ENCODE measurements at regions not wholly inside any gene's neighbourhood (a gene's known extent, or its start where the extent isn't known, plus 50 kb on each side); places are given as distances from the start of the nearest gene placed in this dataset.

DNA sequence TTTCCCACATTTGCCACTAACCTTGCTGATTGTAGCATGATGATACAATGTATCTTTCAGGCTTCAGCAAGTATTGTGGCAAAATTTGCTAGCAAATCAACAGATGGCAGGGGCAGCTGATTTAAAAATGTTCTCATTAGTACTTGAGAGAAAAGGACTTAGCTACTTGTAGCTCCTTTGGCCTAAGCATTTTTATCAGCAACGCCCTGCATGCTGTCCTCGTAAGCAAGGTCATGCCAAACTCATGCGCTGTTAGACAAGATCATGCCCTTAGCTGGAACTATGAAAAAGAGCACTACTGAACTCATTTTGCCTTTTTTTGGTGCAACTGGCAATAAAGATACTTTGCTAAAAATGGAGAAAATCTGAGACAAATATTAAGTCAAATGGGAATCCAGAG, 197.1 kb downstream of the ICE1 start:
- Mint-ChIP-seq H3K36me3 (ENCODE audit: insufficient read depth) (no peaks in the 10 kb centered on the region), H3K27ac (ENCODE audit: low read depth) (no peak overlapping the region), H3K4me3 (no peak overlapping the region), H3K4me1 (no peaks in the 10 kb centered on the region), H3K9me3 (peaks cover 13% of the 10 kb centered on the region), H3K27me3 (peaks cover 11% of the 10 kb centered on the region)
- DNase-seq (ENCODE audit: low spot score in 2 of 2) (no peak), ATAC-seq (replicated peaks; ENCODE audit: extremely low read depth, poor library complexity, severe bottlenecking) (no peak)

DNA sequence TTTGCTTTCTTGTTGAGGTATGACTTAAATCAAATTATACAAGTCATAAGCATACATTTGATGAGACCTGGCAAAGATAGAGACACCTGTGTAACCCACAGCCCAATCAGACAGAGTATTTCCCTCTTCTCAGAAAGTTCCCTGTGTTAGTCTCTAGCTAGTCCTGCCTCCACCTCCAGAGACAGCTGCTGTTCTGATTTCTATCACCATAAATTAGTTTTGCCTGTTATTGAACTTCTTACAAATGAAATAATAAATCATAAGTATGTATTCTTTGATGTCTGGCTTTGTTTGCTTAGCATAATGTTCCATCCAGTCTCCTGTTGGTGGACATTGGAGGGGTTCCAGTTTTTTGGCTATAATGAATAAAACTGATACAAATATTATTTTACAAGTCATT, 194.5 kb downstream of the ICE1 start:
- ATAC-seq (replicated peaks; ENCODE audit: extremely low read depth, poor library complexity, severe bottlenecking) = no peak
- H3K9me3 Mint-ChIP-seq = peaks cover 7% of the 10 kb centered on the region
- H3K27me3 Mint-ChIP-seq = peaks cover 11% of the 10 kb centered on the region
- no peak overlapping the region for H3K27ac Mint-ChIP-seq (ENCODE audit: low read depth)
- no peak for DNase-seq (ENCODE audit: low spot score in 2 of 2)
- H3K4me3 Mint-ChIP-seq = no peak overlapping the region
- no peaks in the 10 kb centered on the region for H3K4me1 Mint-ChIP-seq
- no peaks in the 10 kb centered on the region for H3K36me3 Mint-ChIP-seq (ENCODE audit: insufficient read depth)

DNA sequence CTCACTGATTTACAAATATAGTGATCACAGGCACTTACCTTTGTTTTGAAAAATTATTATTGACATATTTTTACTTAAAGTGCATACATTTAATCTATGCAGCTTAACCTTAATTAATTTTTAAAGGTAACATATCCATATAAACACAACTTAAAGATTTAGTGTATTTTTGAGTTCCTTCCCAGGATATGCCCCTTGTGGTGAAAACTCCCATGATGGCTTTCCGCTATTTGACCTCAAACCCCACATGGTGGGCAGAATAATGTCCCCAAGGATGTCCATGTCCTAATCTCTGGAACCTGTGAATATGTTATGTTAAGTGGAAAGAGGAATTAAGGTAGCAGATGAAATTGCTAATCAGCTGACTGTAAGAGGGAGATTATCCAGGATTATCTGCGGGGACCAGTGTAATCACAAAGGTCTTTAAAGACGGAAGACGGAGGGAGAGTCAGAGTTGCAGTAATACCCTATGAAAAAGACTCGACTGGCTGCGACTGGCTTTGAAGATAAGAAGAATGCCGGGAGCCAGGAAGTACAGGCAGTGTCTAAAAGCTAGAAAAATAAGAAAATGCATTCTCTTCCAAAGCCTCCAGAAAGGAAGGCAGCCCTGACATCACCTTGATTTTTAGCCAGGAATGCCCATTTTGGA, 193.9 kb downstream of the ICE1 start:
- Mint-ChIP-seq H3K4me3 (no peak overlapping the region), H3K36me3 (ENCODE audit: insufficient read depth) (no peaks in the 10 kb centered on the region), H3K4me1 (no peaks in the 10 kb centered on the region), H3K9me3 (peaks cover 1% of the 10 kb centered on the region), H3K27me3 (peaks cover 11% of the 10 kb centered on the region), H3K27ac (ENCODE audit: low read depth) (no peak overlapping the region)
- ATAC-seq (replicated peaks; ENCODE audit: extremely low read depth, poor library complexity, severe bottlenecking) (no peak), DNase-seq (ENCODE audit: low spot score in 2 of 2) (no peak)

DNA sequence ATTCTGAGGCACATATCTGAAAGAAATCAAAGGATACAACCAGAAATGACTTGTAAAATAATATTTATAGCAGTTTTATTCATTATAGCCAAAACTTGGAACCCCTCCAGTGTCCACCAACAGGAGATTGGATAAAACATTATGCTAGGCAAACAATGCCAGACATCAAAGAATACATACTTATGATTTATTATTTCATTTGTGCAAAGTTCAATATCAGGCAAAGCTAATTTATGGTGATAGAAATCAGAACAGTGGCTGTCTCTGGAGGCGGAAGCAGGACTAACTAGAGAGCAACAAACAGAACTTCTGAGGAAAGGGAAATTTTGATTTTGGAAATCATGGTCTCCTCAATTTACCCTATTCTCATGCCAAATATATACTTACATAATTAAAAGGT, 193.1 kb downstream of the ICE1 start:
- H3K27me3 Mint-ChIP-seq = peaks cover 11% of the 10 kb centered on the region
- ATAC-seq (replicated peaks; ENCODE audit: extremely low read depth, poor library complexity, severe bottlenecking) (no peak), DNase-seq (ENCODE audit: low spot score in 2 of 2) (no peak)
- H3K36me3 Mint-ChIP-seq (ENCODE audit: insufficient read depth) = no peaks in the 10 kb centered on the region
- no peaks in the 10 kb centered on the region for H3K4me1 Mint-ChIP-seq
- H3K27ac Mint-ChIP-seq (ENCODE audit: low read depth) = no peak overlapping the region
- H3K9me3 Mint-ChIP-seq = no peaks in the 10 kb centered on the region
- H3K4me3 Mint-ChIP-seq = no peak overlapping the region

DNA sequence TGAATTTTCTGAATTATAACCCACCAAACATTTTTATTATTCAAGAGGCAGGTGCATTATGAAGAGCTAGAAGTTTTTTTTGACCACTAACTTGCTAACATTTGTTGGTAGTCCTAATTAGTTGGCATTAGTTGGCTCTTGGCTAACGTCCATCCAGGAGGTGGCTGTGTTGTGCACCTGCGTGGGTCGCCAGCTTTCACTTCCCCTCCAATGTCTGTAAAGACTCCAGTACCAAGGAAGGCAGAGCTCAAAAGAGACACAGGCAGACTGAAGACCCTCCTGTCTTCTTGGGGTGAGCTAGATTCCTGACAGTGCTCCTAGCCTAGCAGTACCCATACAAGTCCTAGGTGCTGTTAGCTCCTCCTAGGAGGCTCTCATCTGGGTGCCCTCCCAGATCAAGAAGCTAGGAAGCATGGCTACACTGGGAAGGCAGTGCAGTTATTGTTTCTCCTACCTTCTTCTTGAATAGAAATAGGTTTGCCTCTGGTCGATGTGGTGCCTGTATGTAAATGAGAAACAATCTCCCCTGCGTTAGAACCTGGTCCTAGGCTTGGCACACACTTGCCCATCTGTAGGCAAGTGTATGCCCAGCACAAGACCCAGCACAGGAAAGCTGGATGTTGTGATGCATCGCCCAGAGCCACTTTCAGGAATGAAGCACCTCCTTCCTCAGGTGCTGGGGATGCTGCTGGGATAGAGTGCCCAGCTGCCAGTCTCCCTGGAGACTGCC, 190.9 kb downstream of the ICE1 start:
- H3K27me3 Mint-ChIP-seq = peaks cover 11% of the 10 kb centered on the region
- no peak for DNase-seq (ENCODE audit: low spot score in 2 of 2)
- H3K9me3 Mint-ChIP-seq = no peaks in the 10 kb centered on the region

DNA sequence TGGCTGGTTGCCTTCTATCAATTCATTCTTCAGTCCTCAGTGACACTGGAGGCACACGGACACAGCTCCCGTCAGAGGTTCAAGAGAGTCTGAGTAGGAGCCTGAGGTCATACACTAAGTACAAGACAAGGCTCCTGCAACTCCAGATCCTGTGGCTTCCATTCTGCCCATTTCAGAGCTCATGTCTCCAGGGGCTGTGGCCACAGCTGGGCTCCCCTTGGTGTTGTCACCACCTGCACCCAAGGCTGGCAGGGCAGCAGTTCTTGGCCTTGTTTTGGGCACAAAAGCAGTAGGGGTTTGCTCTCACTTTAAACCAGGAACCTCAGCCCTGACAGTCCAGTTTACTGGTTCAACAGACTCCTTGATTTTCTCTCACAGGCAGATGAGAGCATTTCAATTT, 189.6 kb downstream of the ICE1 start:
- no peak for DNase-seq (ENCODE audit: low spot score in 2 of 2)
- no peak overlapping the region for H3K4me3 Mint-ChIP-seq
- H3K9me3 Mint-ChIP-seq = no peaks in the 10 kb centered on the region
- no peaks in the 10 kb centered on the region for H3K4me1 Mint-ChIP-seq
- H3K27ac Mint-ChIP-seq (ENCODE audit: low read depth) = no peak overlapping the region
- no peaks in the 10 kb centered on the region for H3K36me3 Mint-ChIP-seq (ENCODE audit: insufficient read depth)
- no peaks in the 10 kb centered on the region for H3K27me3 Mint-ChIP-seq
- no peak for ATAC-seq (replicated peaks; ENCODE audit: extremely low read depth, poor library complexity, severe bottlenecking)

More for the DNA sequence above, 190.9 kb downstream of the ICE1 start:
- no peaks in the 10 kb centered on the region for H3K4me1 Mint-ChIP-seq
- H3K4me3 Mint-ChIP-seq = no peak overlapping the region
- no peak overlapping the region for H3K27ac Mint-ChIP-seq (ENCODE audit: low read depth)
- H3K36me3 Mint-ChIP-seq (ENCODE audit: insufficient read depth) = no peaks in the 10 kb centered on the region
- ATAC-seq (replicated peaks; ENCODE audit: extremely low read depth, poor library complexity, severe bottlenecking) = no peak

DNA sequence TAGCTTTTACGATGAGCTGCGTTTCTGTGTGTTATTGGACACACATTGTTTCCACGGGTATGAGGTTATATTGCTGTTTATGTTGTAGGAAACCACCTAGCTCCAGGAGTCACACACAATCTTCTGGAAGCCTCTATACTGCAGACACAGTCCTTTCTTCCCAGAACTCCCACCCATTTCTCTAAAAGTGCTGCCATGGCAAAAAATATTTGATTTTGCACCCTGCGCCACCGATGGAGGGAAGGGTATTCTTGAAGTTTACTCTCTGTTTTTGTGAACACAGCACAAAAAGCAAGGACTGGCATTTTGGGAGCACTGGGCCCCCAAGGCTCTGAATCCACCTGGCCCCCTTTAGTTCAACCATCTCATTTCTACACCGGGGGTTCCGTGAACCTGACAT, 187.5 kb downstream of the ICE1 start:
- no peaks in the 10 kb centered on the region for H3K4me1 Mint-ChIP-seq
- peaks cover 14% of the 10 kb centered on the region for H3K27me3 Mint-ChIP-seq
- ATAC-seq (replicated peaks; ENCODE audit: extremely low read depth, poor library complexity, severe bottlenecking) = no peak

DNA sequence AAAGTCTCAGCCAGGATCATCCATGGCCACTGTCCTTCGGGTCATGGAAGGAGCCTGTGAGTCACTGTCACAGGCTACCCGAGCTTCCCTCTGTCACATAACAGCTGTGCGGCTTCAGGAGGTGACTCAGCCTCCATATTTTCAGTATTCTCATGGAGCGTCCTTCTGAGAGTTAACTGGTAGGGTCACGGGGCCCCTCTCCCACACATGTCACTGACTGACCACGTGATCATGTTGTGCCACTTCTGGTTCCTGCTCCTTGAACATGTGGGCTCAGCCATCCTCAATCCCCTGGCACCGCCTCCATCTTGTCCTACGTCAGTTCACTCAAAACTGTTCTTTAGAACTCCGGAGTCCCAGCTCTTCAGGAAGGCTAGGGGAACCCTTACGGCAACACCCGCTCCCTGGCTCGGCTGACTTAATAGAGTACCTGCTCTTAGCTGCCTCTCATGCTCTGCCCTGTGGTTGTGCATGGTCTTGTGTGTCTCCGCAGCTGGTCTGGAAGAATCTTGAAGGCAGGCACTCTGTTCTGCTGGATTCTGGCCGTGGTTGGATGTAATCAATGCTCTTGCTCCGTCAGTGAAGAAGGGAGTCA, 182.8 kb downstream of the ICE1 start:
- Mint-ChIP-seq H3K27me3 (peaks cover 14% of the 10 kb centered on the region), H3K36me3 (ENCODE audit: insufficient read depth) (no peaks in the 10 kb centered on the region), H3K4me3 (no peak overlapping the region), H3K9me3 (no peaks in the 10 kb centered on the region), H3K4me1 (no peaks in the 10 kb centered on the region), H3K27ac (ENCODE audit: low read depth) (no peak overlapping the region)
- ATAC-seq (replicated peaks; ENCODE audit: extremely low read depth, poor library complexity, severe bottlenecking) (no peak), DNase-seq (ENCODE audit: low spot score in 2 of 2) (no peak)

More for the DNA sequence above, 187.5 kb downstream of the ICE1 start:
- Mint-ChIP-seq H3K36me3 (ENCODE audit: insufficient read depth) (no peaks in the 10 kb centered on the region), H3K27ac (ENCODE audit: low read depth) (no peak overlapping the region), H3K4me3 (no peak overlapping the region), H3K9me3 (no peaks in the 10 kb centered on the region)
- DNase-seq (ENCODE audit: low spot score in 2 of 2) = no peak

DNA sequence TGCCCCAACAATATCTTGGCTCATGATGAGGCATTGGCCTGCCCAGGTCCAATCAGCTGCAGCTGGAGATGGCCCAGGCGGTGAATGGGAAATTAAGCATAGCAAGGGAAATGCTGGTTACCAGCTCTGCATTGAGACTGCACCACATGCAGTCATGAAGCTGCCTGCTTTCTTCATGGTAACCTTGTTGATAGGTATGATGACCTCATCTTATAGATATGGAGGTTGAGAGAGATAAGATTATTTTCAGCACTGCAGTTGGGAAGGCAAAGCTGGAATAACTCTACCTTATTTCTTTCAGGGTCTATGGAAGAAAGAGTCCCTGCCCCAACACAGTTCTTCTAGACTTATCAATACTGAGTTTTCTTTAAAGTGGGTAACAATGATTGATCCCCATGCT, 180.1 kb downstream of the ICE1 start:
- Mint-ChIP-seq H3K4me3 (no peak overlapping the region), H3K36me3 (ENCODE audit: insufficient read depth) (no peaks in the 10 kb centered on the region), H3K27me3 (peaks cover 14% of the 10 kb centered on the region), H3K9me3 (no peaks in the 10 kb centered on the region), H3K27ac (ENCODE audit: low read depth) (no peak overlapping the region), H3K4me1 (no peaks in the 10 kb centered on the region)
- no peak for ATAC-seq (replicated peaks; ENCODE audit: extremely low read depth, poor library complexity, severe bottlenecking)
- DNase-seq (ENCODE audit: low spot score in 2 of 2) = no peak

DNA sequence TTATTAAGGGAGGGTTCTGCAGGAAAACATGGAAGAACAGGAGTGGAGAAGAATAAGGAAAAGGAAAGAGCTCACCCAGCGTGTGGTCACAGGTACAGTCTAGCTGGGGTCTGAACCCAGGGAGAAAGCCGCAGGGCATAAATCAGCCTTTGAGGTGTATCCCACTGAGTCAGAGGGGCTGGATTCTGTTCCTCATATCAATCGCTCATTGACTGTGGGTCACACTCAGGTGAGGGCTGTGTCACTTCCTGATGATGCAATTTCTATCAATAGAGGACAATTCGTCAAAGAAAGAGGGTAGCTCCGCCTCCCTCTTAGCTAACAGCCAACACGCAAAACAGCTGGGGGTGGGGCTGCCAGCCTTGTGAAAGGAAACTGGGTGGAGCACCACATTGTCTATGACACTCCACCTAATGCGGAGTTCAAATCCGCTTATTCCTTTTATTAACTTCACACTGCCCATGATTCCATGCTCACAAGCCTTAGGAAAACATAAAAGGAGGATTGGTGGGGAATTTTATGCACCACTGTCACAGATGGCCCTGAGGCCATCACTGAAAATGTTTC, 176.2 kb downstream of the ICE1 start:
- Mint-ChIP-seq H3K36me3 (ENCODE audit: insufficient read depth) (no peaks in the 10 kb centered on the region), H3K27me3 (no peaks in the 10 kb centered on the region), H3K27ac (ENCODE audit: low read depth) (no peak overlapping the region), H3K9me3 (peaks cover 6% of the 10 kb centered on the region), H3K4me1 (no peaks in the 10 kb centered on the region), H3K4me3 (no peak overlapping the region)
- ATAC-seq (replicated peaks; ENCODE audit: extremely low read depth, poor library complexity, severe bottlenecking) = no peak
- DNase-seq (ENCODE audit: low spot score in 2 of 2) = no peak

DNA sequence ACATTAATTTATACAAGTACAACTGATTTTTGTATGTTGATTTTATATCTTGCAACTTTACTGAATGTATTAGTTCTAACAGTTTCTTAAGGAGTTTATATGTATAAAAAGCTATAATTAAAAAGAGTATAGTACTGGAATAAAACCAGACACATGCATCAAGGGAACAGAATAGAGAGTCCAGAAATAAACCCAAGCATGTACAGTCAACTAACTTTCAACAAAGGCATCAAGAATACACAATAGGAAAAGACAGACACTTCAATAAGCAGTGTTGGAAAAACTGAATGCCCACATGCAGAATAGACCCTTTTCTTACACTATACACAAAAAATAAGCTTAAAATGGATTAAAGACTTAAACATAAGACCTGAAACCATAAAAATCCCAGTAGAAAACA, 170.9 kb downstream of the ICE1 start:
- Mint-ChIP-seq H3K36me3 (ENCODE audit: insufficient read depth) (no peaks in the 10 kb centered on the region), H3K9me3 (peaks cover 6% of the 10 kb centered on the region), H3K27me3 (peaks cover 8% of the 10 kb centered on the region), H3K4me3 (no peak overlapping the region), H3K27ac (ENCODE audit: low read depth) (no peak overlapping the region), H3K4me1 (no peaks in the 10 kb centered on the region)
- no peak for DNase-seq (ENCODE audit: low spot score in 2 of 2)
- no peak for ATAC-seq (replicated peaks; ENCODE audit: extremely low read depth, poor library complexity, severe bottlenecking)

DNA sequence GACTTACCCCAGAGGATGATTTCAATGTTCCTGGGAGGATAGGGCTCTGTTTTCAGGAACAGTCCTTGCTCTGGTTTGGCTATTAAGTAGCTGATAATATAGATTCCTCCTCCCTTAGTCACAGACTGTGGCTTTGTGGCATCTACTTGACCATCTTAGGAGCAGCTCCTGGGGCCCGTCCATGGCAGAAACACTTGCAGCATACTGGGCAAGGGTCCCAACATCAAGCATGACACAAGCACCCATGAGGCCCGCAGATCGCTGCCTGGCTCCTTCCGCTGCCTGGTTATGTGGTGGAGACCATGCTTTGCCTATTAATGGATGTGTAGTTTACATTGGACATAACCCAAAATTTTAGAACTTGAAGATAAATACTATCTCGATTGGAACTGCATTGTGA, 170.1 kb downstream of the ICE1 start:
- DNase-seq (ENCODE audit: low spot score in 2 of 2) (no peak), ATAC-seq (replicated peaks; ENCODE audit: extremely low read depth, poor library complexity, severe bottlenecking) (no peak)
- Mint-ChIP-seq H3K27ac (ENCODE audit: low read depth) (no peak overlapping the region), H3K4me1 (no peaks in the 10 kb centered on the region), H3K36me3 (ENCODE audit: insufficient read depth) (no peaks in the 10 kb centered on the region), H3K9me3 (peaks cover 6% of the 10 kb centered on the region), H3K4me3 (no peak overlapping the region), H3K27me3 (peaks cover 16% of the 10 kb centered on the region)

DNA sequence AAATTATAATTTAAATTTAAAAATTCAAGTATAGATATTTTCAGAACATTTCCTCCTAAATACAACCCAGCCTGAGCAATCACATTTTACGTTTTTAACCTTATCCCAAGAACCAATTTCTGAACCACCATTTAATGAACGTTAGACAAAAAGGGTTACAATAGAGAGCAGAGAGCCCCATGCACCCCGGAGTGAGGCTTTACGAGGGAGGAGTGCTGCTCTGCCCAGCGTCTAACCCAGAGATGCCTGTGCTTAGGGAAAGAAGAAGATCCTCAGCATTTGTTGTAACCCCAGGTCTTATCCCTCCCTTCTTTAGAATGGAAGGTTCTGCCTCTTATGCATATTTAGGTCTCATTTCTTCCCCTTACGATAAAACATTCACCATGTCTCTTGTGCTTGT, 169.1 kb downstream of the ICE1 start:
- no peaks in the 10 kb centered on the region for H3K36me3 Mint-ChIP-seq (ENCODE audit: insufficient read depth)
- no peak overlapping the region for H3K27ac Mint-ChIP-seq (ENCODE audit: low read depth)

More for the DNA sequence above, 169.1 kb downstream of the ICE1 start:
- ATAC-seq (replicated peaks; ENCODE audit: extremely low read depth, poor library complexity, severe bottlenecking) (no peak), DNase-seq (ENCODE audit: low spot score in 2 of 2) (no peak)
- H3K27me3 Mint-ChIP-seq = peaks cover 26% of the 10 kb centered on the region
- no peaks in the 10 kb centered on the region for H3K4me1 Mint-ChIP-seq
- H3K9me3 Mint-ChIP-seq = peaks cover 6% of the 10 kb centered on the region
- H3K4me3 Mint-ChIP-seq = no peak overlapping the region

All from central memory CD8-positive, alpha-beta T cell (primary cell).